Adrenal gland (tissue), 5 donors: ENCODE measurements at regions not wholly inside any gene's neighbourhood (a gene's known extent, or its start where the extent isn't known, plus 50 kb on each side); places are given as distances from the start of the nearest gene placed in this dataset.

ENCODE experiments used
- CTCF ChIP-seq, 6 experiments: fragments of 450-650 bp in 4 of 6; fragments of 200-600 bp in 2 of 6; sonication (generic) in 1 of 6; IDR thresholded peaks; 1 replicate in 5 of 6; 2 replicates in 1 of 6; pipeline versions ENCODE4 v1.5.1 to v1.8.0; 2016 to 2021; ENCODE audit warnings: antibody characterized with exemption in 6 of 6, mild to moderate bottlenecking in 2 of 6, moderate library complexity in 1 of 6
- POLR2A ChIP-seq, 2 donors: fragments of 450-650 bp; IDR thresholded peaks; one replicate each; pipeline ENCODE4 v1.6.1; 2017; ENCODE audit warnings: antibody characterized with exemption in 2 of 2, mild to moderate bottlenecking in 2 of 2, moderate library complexity in 1 of 2
- donor health status: DM: no; HTN: no; CAD: no.

DNA sequence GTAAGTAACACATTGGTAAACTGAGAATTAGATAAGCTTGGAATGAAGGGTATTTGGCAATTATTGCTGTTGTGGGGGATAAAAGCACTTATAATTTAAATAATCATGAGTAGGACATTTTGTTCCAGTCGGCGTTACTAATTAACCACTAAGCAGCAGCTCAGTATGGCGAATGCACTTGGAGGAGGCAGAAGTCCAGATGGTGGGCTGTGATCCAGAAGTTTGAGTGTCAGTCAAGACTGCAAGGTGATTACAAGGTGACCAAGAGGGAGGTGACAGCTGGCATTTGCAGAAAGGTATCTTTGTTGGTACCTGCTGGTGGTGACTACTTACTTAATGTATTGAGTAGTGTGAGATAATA, 643.6 kb upstream of the FAM98A start:
- no peak for TF ChIP-seq POLR2A (IDR thresholded peaks at IDR 0.05)
- no peak for TF ChIP-seq CTCF (IDR thresholded peaks at IDR 0.05)
